EL (cell line): ENCODE measurements at regions not wholly inside any gene's neighbourhood (a gene's known extent, or its start where the extent isn't known, plus 50 kb on each side); places are given as distances from the start of the nearest gene placed in this dataset.

Experiments used
- DNase-seq: peaks from one replicate; pipeline ENCODE4 v3.0.0-alpha.2; 2016

- no peak for DNase-seq
These were observed 75.0 kb upstream of the PKN2 start for GRCh38 chr1:88609051-88609450.

- peak; percentile 15 for DNase-seq
These were observed 73.4 kb upstream of the PKN2 start for GRCh38 chr1:88610687-88611086.

- DNase-seq = no peak
These were observed 71.8 kb upstream of the PKN2 start for GRCh38 chr1:88612292-88612691.

- DNase-seq = no peak
These were observed 71.3 kb upstream of the PKN2 start for GRCh38 chr1:88612773-88613172.

- DNase-seq = no peak
These were observed 65.7 kb upstream of the PKN2 start for GRCh38 chr1:88618331-88618730.

GRCh38 chr1:88623101-88623500 is 61.0 kb upstream of the PKN2 start:
- peak; percentile 13 for DNase-seq
